ENCODE measurements at regions not wholly inside any gene's neighbourhood (a gene's known extent, or its start where the extent isn't known, plus 50 kb on each side); places are given as distances from the start of the nearest gene placed in this dataset.
A peak's percentile ranks its signal among the peaks of the same experiment; 100 is the strongest.
"Not testable (repeated sequence)": the region's sequence is repeated elsewhere in the genome, so short reads cannot be mapped to it uniquely, and the experiment has no call there.

- Histone ChIP-seq H3K9ac (ENCODE audit: low read length in 2 of 2) (no peak overlapping the region), H3K27me3 (ENCODE audit: control insufficient read depth in 1 of 2, insufficient read depth in 2 of 2, low read length in 2 of 2) (peaks cover 8 to 10% of the 10 kb centered on the region in 2 donors), H3K4me1 (ENCODE audit: control insufficient read depth, insufficient read depth, low read length) (no peaks in the 10 kb centered on the region), H3K9me3 (ENCODE audit: control insufficient read depth in 2 of 2, low read length in 2 of 2) (no peaks in the 10 kb centered on the region), H3K4me3 (ENCODE audit: low read length in 2 of 2) (no peak overlapping the region), H3K27ac (ENCODE audit: low read length) (no peak overlapping the region), H3K36me3 (ENCODE audit: control insufficient read depth in 2 of 2, insufficient read depth in 2 of 2, low read length in 2 of 2) (no peaks in the 10 kb centered on the region)
Measured at GRCh38 chr13:24931450-24932251, 164.3 kb upstream of the PABPC3 start.

- not testable (repeated sequence) for H3K27ac ChIP-seq (ENCODE audit: low read length); H3K36me3 ChIP-seq (ENCODE audit: control insufficient read depth in 2 of 2, insufficient read depth in 2 of 2, low read length in 2 of 2); H3K4me1 ChIP-seq (ENCODE audit: control insufficient read depth, insufficient read depth, low read length); H3K4me3 ChIP-seq (ENCODE audit: low read length in 2 of 2); H3K9ac ChIP-seq (ENCODE audit: low read length in 2 of 2); H3K27me3 ChIP-seq (ENCODE audit: control insufficient read depth in 1 of 2, insufficient read depth in 2 of 2, low read length in 2 of 2); H3K9me3 ChIP-seq (ENCODE audit: control insufficient read depth in 2 of 2, low read length in 2 of 2)
Measured at GRCh38 chr13:24933106-24934023, 162.6 kb upstream of the PABPC3 start.

GRCh38 chr13:24934024-24934385 lies 161.9 kb upstream of the PABPC3 start:
- H3K9ac ChIP-seq (ENCODE audit: low read length in 2 of 2); H3K27ac ChIP-seq (ENCODE audit: low read length); H3K36me3 ChIP-seq (ENCODE audit: control insufficient read depth in 2 of 2, insufficient read depth in 2 of 2, low read length in 2 of 2); H3K27me3 ChIP-seq (ENCODE audit: control insufficient read depth in 1 of 2, insufficient read depth in 2 of 2, low read length in 2 of 2); H3K9me3 ChIP-seq (ENCODE audit: control insufficient read depth in 2 of 2, low read length in 2 of 2); H3K4me3 ChIP-seq (ENCODE audit: low read length in 2 of 2); H3K4me1 ChIP-seq (ENCODE audit: control insufficient read depth, insufficient read depth, low read length): not testable (repeated sequence)

- H3K9ac ChIP-seq (ENCODE audit: low read length in 2 of 2): no peak overlapping the region
- H3K27me3 ChIP-seq (ENCODE audit: control insufficient read depth in 1 of 2, insufficient read depth in 2 of 2, low read length in 2 of 2): no peaks in the 10 kb centered on the region
- H3K9me3 ChIP-seq (ENCODE audit: control insufficient read depth in 2 of 2, low read length in 2 of 2): no peaks in the 10 kb centered on the region
- no peak overlapping the region for H3K27ac ChIP-seq (ENCODE audit: low read length)
- no peaks in the 10 kb centered on the region for H3K36me3 ChIP-seq (ENCODE audit: control insufficient read depth in 2 of 2, insufficient read depth in 2 of 2, low read length in 2 of 2)
- no peak overlapping the region for H3K4me3 ChIP-seq (ENCODE audit: low read length in 2 of 2)
- no peaks in the 10 kb centered on the region for H3K4me1 ChIP-seq (ENCODE audit: control insufficient read depth, insufficient read depth, low read length)
Measured at GRCh38 chr13:24938966-24939365, 157.0 kb upstream of the PABPC3 start.

GRCh38 chr13:24941023-24941713 lies 154.8 kb upstream of the PABPC3 start:
- H3K27ac ChIP-seq (ENCODE audit: low read length); H3K36me3 ChIP-seq (ENCODE audit: control insufficient read depth in 2 of 2, insufficient read depth in 2 of 2, low read length in 2 of 2); H3K4me3 ChIP-seq (ENCODE audit: low read length in 2 of 2); H3K9ac ChIP-seq (ENCODE audit: low read length in 2 of 2); H3K4me1 ChIP-seq (ENCODE audit: control insufficient read depth, insufficient read depth, low read length); H3K9me3 ChIP-seq (ENCODE audit: control insufficient read depth in 2 of 2, low read length in 2 of 2); H3K27me3 ChIP-seq (ENCODE audit: control insufficient read depth in 1 of 2, insufficient read depth in 2 of 2, low read length in 2 of 2): not testable (repeated sequence)

- Histone ChIP-seq H3K27ac (ENCODE audit: low read length) (no peak overlapping the region), H3K4me1 (ENCODE audit: control insufficient read depth, insufficient read depth, low read length) (no peaks in the 10 kb centered on the region), H3K36me3 (ENCODE audit: control insufficient read depth in 2 of 2, insufficient read depth in 2 of 2, low read length in 2 of 2) (no peaks in the 10 kb centered on the region), H3K27me3 (ENCODE audit: control insufficient read depth in 1 of 2, insufficient read depth in 2 of 2, low read length in 2 of 2) (no peaks in the 10 kb centered on the region), H3K9me3 (ENCODE audit: control insufficient read depth in 2 of 2, low read length in 2 of 2) (no peaks in the 10 kb centered on the region), H3K4me3 (ENCODE audit: low read length in 2 of 2) (no peak overlapping the region), H3K9ac (ENCODE audit: low read length in 2 of 2) (no peak overlapping the region)
Measured at GRCh38 chr13:24943136-24943535, 152.8 kb upstream of the PABPC3 start.

GRCh38 chr13:24944073-24944472 lies 151.9 kb upstream of the PABPC3 start:
- H3K9ac ChIP-seq (ENCODE audit: low read length in 2 of 2); H3K4me3 ChIP-seq (ENCODE audit: low read length in 2 of 2); H3K27ac ChIP-seq (ENCODE audit: low read length); H3K4me1 ChIP-seq (ENCODE audit: control insufficient read depth, insufficient read depth, low read length); H3K27me3 ChIP-seq (ENCODE audit: control insufficient read depth in 1 of 2, insufficient read depth in 2 of 2, low read length in 2 of 2); H3K9me3 ChIP-seq (ENCODE audit: control insufficient read depth in 2 of 2, low read length in 2 of 2); H3K36me3 ChIP-seq (ENCODE audit: control insufficient read depth in 2 of 2, insufficient read depth in 2 of 2, low read length in 2 of 2): not testable (repeated sequence)

- not testable (repeated sequence) for H3K9ac ChIP-seq (ENCODE audit: low read length in 2 of 2); H3K4me1 ChIP-seq (ENCODE audit: control insufficient read depth, insufficient read depth, low read length); H3K4me3 ChIP-seq (ENCODE audit: low read length in 2 of 2); H3K27ac ChIP-seq (ENCODE audit: low read length); H3K36me3 ChIP-seq (ENCODE audit: control insufficient read depth in 2 of 2, insufficient read depth in 2 of 2, low read length in 2 of 2); H3K27me3 ChIP-seq (ENCODE audit: control insufficient read depth in 1 of 2, insufficient read depth in 2 of 2, low read length in 2 of 2); H3K9me3 ChIP-seq (ENCODE audit: control insufficient read depth in 2 of 2, low read length in 2 of 2)
Measured at GRCh38 chr13:24948977-24949376, 147.0 kb upstream of the PABPC3 start.

- H3K9ac ChIP-seq (ENCODE audit: low read length in 2 of 2); H3K36me3 ChIP-seq (ENCODE audit: control insufficient read depth in 2 of 2, insufficient read depth in 2 of 2, low read length in 2 of 2); H3K4me1 ChIP-seq (ENCODE audit: control insufficient read depth, insufficient read depth, low read length); H3K27ac ChIP-seq (ENCODE audit: low read length); H3K9me3 ChIP-seq (ENCODE audit: control insufficient read depth in 2 of 2, low read length in 2 of 2); H3K4me3 ChIP-seq (ENCODE audit: low read length in 2 of 2); H3K27me3 ChIP-seq (ENCODE audit: control insufficient read depth in 1 of 2, insufficient read depth in 2 of 2, low read length in 2 of 2): not testable (repeated sequence)
Measured at GRCh38 chr13:24950611-24951010, 145.3 kb upstream of the PABPC3 start.

GRCh38 chr13:24967970-24968369 lies 128.0 kb upstream of the PABPC3 start:
- not testable (repeated sequence) for H3K4me1 ChIP-seq (ENCODE audit: control insufficient read depth, insufficient read depth, low read length); H3K27me3 ChIP-seq (ENCODE audit: control insufficient read depth in 1 of 2, insufficient read depth in 2 of 2, low read length in 2 of 2); H3K9me3 ChIP-seq (ENCODE audit: control insufficient read depth in 2 of 2, low read length in 2 of 2); H3K27ac ChIP-seq (ENCODE audit: low read length); H3K9ac ChIP-seq (ENCODE audit: low read length in 2 of 2); H3K36me3 ChIP-seq (ENCODE audit: control insufficient read depth in 2 of 2, insufficient read depth in 2 of 2, low read length in 2 of 2)
- H3K4me3 ChIP-seq (ENCODE audit: low read length in 2 of 2): peak overlapping the region; percentile 57 to 62
